GM19455 (cell line): ENCODE measurements at regions not wholly inside any gene's neighbourhood (a gene's known extent, or its start where the extent isn't known, plus 50 kb on each side); places are given as distances from the start of the nearest gene placed in this dataset.
"Not testable (repeated sequence)": the region's sequence is repeated elsewhere in the genome, so short reads cannot be mapped to it uniquely, and the experiment has no call there.

Source experiments
- ATAC-seq: cut with Tn5 transposase; IDR thresholded peaks from one replicate; pipeline ENCODE4 v1.9.1; 2021; ENCODE audit not compliant: unreplicated experiment

DNA sequence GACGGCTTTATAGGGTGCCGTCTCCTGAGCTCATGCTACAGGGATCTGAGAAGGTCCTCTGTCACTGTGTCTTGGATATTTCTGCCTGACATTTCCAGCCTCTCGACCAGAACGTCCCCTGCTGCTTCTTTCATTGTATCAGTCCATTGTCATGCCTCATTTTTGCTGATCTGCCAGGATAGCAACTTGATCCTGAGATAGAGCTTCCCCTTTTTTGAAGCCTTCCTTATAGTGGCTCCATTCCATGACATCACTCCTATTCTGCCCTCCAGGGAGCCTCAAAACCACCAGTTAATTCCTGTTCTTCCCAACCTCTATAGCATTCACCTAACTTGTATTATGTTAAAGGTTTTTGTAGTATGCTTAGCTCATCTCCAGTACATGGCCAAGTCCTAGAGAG lies 431.8 kb upstream of the NOX3 start:
- ATAC-seq, result no peak

DNA sequence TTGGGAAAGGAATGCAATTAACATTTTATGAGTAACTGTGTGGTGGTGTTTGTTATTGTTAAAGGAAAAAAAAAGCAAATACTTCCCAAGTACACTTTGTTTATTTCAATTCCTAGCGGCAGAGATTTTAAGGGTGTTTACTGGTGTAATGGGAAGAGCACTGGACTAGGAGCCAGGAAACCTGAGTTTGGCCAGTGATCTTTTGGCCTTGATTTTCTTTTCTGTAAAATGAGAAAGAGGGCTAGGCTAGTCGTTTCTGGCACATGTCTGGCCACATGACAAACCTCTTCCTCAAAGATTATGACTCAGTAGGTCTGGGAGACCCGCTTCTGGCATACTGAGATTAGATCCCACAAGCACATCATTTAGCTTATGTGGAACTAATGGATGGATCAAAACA lies 428.1 kb upstream of the NOX3 start:
- ATAC-seq, result no peak

DNA sequence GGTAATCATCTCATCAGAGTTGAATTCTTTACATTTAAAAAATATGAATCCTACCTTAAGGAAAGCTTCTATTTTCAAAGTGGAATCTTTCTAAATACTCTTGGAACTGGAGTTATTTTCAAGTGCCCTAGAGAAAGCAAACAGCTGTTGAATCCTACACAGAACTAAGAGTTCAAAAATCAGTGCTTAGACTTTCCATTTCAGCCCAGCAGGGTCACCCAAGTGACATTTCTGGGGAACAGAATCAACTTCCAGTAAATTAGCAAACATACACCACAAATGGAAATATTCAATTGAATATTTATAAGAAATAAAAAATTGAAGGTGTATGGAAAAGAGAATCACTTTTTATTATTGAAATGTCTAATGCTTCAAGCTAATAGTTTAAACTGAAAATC lies 427.7 kb upstream of the NOX3 start:
- no peak for ATAC-seq

DNA sequence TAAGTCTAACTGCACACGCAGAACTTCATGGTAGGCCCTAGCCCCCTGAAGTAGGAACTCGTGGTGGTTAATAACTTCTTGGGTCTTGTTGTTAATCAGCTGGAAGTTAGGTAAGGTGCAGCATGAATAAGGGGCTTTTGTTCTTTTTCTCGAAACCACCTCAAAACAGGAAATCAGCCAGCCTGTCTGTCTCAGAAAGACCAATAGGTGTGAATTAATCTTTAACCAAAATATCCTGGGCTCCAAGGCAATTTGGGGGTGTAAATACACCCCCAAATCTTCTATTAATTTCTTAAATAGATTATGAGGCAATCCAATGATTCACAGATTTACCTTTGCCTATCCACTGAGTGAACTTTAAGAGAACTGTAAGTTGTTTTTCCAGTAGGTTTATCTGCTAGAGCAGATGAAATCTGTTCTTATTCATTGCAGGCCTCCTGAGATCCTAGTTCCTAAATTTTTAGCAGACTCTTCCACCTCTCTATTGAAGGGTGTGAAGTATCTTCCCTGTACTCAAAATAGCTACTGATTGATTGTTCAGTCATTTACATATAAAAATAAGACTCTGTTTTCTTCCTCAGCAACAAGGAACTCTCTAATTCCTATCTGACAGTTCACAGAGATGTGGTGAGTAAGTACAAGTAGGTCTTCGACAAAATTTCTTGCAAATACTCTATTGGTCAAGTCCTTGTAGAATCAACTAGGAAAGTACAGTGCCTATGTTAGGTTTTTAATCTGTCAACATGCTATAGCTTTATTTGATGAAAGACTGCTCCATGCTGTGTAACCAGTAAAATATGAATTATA lies 427.1 kb upstream of the NOX3 start:
- peak; percentile 57 for ATAC-seq

GRCh38 chr6:155881826-155882526 lies 426.3 kb upstream of the NOX3 start:
- peak; percentile 24 for ATAC-seq

- ATAC-seq, result no peak
Measured at GRCh38 chr6:155880900-155881299, 425.3 kb upstream of the NOX3 start.

- ATAC-seq, result no peak
Measured at GRCh38 chr6:155872961-155873360, 417.3 kb upstream of the NOX3 start.

GRCh38 chr6:155867682-155868081 lies 412.0 kb upstream of the NOX3 start:
- ATAC-seq, result no peak

GRCh38 chr6:155866676-155867390 lies 411.2 kb upstream of the NOX3 start:
- ATAC-seq, result not testable (repeated sequence)

DNA sequence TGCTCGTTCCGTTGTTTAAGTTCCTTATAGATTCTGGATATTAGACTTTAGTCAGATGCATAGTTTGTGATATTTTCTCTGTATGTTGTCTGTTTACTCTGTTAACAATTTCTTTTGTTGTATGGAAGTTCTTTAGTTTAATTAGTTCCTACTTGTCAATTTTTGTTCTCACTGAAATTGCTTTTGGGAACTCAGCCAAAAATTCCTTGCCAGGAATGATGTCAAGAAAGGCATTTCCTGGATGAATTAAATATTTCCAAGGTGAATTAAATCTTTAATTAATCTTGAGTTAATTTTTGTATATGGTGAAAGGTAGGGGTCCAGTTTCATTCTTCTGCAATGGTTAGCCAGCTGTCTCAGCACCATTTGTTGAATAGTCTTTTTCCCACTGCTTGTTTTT lies 406.2 kb upstream of the NOX3 start:
- no peak for ATAC-seq

- not testable (repeated sequence) for ATAC-seq
Measured at GRCh38 chr6:155858906-155859305, 403.3 kb upstream of the NOX3 start.

- ATAC-seq, result no peak
Measured at GRCh38 chr6:155854787-155855186, 399.1 kb upstream of the NOX3 start.

- no peak for ATAC-seq
Measured at GRCh38 chr6:155853011-155853410, 397.4 kb upstream of the NOX3 start.

DNA sequence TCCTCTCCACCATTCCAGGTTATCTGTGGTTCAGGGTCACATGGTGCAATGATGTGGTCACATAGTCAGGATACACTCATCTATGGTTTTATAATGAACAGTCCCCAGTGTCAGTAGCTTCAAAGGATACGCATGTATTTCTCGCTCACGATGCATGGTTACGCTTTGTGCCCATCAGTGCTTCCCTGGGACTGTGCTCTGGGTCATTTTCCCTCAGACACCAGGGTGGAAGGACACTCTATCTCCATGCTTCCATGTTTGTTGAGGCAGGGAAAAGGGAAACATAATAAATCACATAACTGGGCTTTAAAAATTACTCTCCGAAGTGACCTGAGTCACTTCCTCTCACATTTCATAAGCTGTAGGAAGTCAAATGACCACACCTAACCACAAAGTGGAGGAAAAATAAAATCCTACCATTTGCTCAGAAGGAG lies 394.8 kb upstream of the NOX3 start:
- ATAC-seq, result no peak

DNA sequence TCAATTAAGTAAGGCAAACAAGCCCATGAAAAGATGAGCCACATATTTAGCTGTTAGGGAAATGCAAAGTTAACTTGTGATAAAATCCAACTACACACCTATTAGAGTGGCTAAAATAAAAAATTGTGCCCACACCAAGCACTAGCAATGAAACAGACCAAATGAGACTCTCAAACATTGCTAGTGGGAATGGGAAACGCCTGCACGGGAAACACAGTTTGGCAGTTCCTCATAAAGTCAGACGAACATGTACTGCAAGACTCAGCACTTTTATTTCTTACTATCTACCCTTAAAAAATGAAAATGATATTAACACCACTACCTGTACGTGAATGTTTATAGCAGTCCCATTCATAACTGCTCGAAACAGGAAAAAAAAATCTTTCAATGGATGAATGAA lies 392.1 kb upstream of the NOX3 start:
- ATAC-seq, result no peak

DNA sequence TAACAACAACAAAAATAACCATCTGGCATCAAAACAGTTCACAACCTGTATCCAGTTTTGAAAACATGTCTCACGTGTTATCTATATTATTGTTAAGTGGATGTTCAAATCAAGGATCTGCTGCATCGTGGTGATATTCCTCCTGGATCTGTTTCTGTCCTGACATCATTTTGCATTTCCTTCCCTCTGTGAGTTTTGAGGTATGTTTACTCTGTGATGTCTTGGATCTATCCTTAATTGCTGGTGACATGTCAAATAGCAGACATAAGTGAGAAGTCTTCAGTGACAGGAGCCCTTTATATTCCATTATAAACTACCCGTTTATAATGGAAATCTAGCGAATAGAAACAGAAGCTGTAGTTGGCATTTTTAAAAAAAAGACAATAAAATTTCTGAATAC lies 381.8 kb upstream of the NOX3 start:
- no peak for ATAC-seq

GRCh38 chr6:155832596-155832995 lies 377.0 kb upstream of the NOX3 start:
- ATAC-seq, result no peak

- ATAC-seq, result no peak
Measured at GRCh38 chr6:155830531-155830930, 374.9 kb upstream of the NOX3 start.

GRCh38 chr6:155829646-155830045 lies 374.0 kb upstream of the NOX3 start:
- ATAC-seq, result no peak

GRCh38 chr6:155828989-155829388 lies 373.4 kb upstream of the NOX3 start:
- no peak for ATAC-seq

DNA sequence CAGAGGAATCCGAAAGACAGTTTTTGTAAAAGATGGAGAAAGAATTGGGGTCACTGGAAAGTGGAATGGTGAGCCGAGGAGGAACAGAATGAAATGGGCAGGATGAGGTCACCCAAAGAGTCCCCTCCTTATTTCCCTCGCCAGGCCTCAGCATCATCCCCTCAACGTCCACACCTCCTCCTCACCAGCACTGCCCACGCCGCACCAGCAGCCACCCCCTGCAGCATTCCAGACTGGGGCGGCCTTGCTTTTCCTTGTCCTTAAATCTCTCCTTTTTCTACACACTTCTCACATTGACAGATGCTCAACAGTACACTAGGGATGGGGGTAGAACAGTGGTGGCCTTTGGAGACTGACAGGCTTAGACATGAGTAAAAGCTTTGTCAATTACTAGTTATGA lies 363.1 kb upstream of the NOX3 start:
- ATAC-seq, result no peak

GRCh38 chr6:155813548-155813947 lies 357.9 kb upstream of the NOX3 start:
- ATAC-seq, result no peak
